Astrocyte (in vitro differentiated cells and primary cell): ENCODE measurements at regions not wholly inside any gene's neighbourhood (a gene's known extent, or its start where the extent isn't known, plus 50 kb on each side); places are given as distances from the start of the nearest gene placed in this dataset.

Source experiments
- EZH2 ChIP-seq: IDR thresholded peaks from 2 replicates; pipeline ENCODE4 v1.6.1; 2012; ENCODE audit warnings: mild to moderate bottlenecking, low read length, inconsistent platforms; ENCODE audit not compliant: insufficient read depth
- TF ChIP-seq, protein P1 (sequence below): IDR thresholded peaks from 2 replicates; pipeline ENCODE4 v1.5.1; 2011; ENCODE audit warnings: low read depth, mild to moderate bottlenecking, inconsistent platforms, low read length, moderate library complexity; ENCODE audit not compliant: insufficient read depth

DNA sequence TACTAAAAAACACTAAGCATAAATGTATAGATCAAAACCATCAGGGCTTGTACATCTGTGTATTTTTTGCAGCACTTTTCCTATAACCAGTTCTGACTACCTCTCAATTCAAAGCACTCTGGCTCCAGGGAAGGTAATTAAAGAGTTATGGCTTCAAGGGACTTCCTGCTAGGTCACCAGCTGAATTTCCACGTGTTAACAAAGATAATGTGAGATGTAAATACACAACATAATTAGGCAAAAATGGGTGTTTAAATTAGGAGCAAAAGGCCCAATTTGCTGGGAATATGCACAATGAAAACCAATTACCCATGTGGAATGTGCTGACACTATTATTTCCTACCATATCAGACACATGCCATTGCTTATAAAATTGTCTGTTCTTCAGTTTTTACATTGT lies 513.4 kb upstream of the FLRT2 start:
- TF ChIP-seq, protein P1, sequence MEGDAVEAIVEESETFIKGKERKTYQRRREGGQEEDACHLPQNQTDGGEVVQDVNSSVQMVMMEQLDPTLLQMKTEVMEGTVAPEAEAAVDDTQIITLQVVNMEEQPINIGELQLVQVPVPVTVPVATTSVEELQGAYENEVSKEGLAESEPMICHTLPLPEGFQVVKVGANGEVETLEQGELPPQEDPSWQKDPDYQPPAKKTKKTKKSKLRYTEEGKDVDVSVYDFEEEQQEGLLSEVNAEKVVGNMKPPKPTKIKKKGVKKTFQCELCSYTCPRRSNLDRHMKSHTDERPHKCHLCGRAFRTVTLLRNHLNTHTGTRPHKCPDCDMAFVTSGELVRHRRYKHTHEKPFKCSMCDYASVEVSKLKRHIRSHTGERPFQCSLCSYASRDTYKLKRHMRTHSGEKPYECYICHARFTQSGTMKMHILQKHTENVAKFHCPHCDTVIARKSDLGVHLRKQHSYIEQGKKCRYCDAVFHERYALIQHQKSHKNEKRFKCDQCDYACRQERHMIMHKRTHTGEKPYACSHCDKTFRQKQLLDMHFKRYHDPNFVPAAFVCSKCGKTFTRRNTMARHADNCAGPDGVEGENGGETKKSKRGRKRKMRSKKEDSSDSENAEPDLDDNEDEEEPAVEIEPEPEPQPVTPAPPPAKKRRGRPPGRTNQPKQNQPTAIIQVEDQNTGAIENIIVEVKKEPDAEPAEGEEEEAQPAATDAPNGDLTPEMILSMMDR = no peak
- TF ChIP-seq EZH2 = no peak
